Ishikawa (cell line): ENCODE measurements at regions not wholly inside any gene's neighbourhood (a gene's known extent, or its start where the extent isn't known, plus 50 kb on each side); places are given as distances from the start of the nearest gene placed in this dataset.

Source experiments
- CEBPB ChIP-seq: IDR thresholded peaks from 2 replicates; pipeline ENCODE4 v1.6.1; 2012
- CREB1 ChIP-seq: IDR thresholded peaks from 2 replicates; pipeline ENCODE4 v1.6.1; 2012; ENCODE audit warnings: low read depth
- EGR1 ChIP-seq: IDR thresholded peaks from 2 replicates; pipeline ENCODE4 v1.6.1; 2012
- EP300 ChIP-seq: IDR thresholded peaks from 2 replicates; pipeline ENCODE4 v1.6.1; 2012; ENCODE audit warnings: borderline replicate concordance
- RAD21 ChIP-seq: IDR thresholded peaks from 2 replicates; pipeline ENCODE4 v1.6.1; 2012; ENCODE audit warnings: low read depth
- TAF1 ChIP-seq: IDR thresholded peaks from 2 replicates; pipeline ENCODE4 v1.6.1; 2012; ENCODE audit warnings: low read depth, mild to moderate bottlenecking
- TCF12 ChIP-seq: IDR thresholded peaks from 2 replicates; pipeline ENCODE4 v1.6.1; 2012; ENCODE audit warnings: low read depth
- TEAD4 ChIP-seq: IDR thresholded peaks from 2 replicates; pipeline ENCODE4 v1.6.1; 2012
- YY1 ChIP-seq: IDR thresholded peaks from 2 replicates; pipeline ENCODE4 v1.6.1; 2012; ENCODE audit warnings: low read depth
- ZBTB7A ChIP-seq: IDR thresholded peaks from 2 replicates; pipeline ENCODE4 v1.6.1; 2012; ENCODE audit warnings: low read depth
- TF ChIP-seq, protein P1 (sequence below): IDR thresholded peaks from 2 replicates; pipeline ENCODE4 v1.6.1; 2012
- TF ChIP-seq, protein P2 (sequence below): IDR thresholded peaks from 2 replicates; pipeline ENCODE4 v1.6.1; 2012
- TF ChIP-seq, protein P3 (sequence below): IDR thresholded peaks from 2 replicates; pipeline ENCODE4 v1.6.1; 2012; ENCODE audit warnings: low read depth, mild to moderate bottlenecking

DNA sequence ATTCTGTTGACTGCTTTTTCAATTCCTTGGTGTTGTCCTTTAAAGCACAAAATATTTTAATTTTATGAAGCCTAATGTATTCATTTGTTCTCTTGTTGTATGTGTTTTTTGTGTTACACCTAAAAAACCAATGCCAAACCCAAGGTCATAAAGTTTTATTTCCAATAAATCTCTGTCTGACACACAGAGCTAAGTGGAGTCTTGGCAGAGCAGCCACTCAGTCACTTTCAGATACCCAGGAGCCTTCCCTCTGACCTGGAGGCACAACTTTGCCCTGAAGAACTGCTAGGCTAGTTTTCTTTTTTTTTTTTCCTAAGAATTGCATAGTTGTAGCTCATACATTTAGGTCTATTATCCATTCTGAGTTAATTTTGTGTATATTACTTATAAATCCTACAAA lies 71.2 kb upstream of the BCL9 start:
- TF ChIP-seq CEBPB (no peak), RAD21 (no peak), EP300 (no peak), CREB1 (no peak), TCF12 (no peak), TEAD4 (no peak), TAF1 (no peak), YY1 (no peak), EGR1 (no peak), ZBTB7A (no peak)
- TF ChIP-seq, protein P1, sequence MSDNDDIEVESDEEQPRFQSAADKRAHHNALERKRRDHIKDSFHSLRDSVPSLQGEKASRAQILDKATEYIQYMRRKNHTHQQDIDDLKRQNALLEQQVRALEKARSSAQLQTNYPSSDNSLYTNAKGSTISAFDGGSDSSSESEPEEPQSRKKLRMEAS = no peak
- TF ChIP-seq, protein P2, sequence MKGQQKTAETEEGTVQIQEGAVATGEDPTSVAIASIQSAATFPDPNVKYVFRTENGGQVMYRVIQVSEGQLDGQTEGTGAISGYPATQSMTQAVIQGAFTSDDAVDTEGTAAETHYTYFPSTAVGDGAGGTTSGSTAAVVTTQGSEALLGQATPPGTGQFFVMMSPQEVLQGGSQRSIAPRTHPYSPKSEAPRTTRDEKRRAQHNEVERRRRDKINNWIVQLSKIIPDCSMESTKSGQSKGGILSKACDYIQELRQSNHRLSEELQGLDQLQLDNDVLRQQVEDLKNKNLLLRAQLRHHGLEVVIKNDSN = no peak
- TF ChIP-seq, protein P3, sequence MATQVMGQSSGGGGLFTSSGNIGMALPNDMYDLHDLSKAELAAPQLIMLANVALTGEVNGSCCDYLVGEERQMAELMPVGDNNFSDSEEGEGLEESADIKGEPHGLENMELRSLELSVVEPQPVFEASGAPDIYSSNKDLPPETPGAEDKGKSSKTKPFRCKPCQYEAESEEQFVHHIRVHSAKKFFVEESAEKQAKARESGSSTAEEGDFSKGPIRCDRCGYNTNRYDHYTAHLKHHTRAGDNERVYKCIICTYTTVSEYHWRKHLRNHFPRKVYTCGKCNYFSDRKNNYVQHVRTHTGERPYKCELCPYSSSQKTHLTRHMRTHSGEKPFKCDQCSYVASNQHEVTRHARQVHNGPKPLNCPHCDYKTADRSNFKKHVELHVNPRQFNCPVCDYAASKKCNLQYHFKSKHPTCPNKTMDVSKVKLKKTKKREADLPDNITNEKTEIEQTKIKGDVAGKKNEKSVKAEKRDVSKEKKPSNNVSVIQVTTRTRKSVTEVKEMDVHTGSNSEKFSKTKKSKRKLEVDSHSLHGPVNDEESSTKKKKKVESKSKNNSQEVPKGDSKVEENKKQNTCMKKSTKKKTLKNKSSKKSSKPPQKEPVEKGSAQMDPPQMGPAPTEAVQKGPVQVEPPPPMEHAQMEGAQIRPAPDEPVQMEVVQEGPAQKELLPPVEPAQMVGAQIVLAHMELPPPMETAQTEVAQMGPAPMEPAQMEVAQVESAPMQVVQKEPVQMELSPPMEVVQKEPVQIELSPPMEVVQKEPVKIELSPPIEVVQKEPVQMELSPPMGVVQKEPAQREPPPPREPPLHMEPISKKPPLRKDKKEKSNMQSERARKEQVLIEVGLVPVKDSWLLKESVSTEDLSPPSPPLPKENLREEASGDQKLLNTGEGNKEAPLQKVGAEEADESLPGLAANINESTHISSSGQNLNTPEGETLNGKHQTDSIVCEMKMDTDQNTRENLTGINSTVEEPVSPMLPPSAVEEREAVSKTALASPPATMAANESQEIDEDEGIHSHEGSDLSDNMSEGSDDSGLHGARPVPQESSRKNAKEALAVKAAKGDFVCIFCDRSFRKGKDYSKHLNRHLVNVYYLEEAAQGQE = no peak
